Stimulated activated effector memory CD8-positive, alpha-beta T cell treated with anti-CD3 and anti-CD28 coated beads, Interleukin-12 subunit alpha, Interleukin-12 subunit beta, amount 100 ng/mL, for 72 hours (primary cell): ENCODE measurements at regions not wholly inside any gene's neighbourhood (a gene's known extent, or its start where the extent isn't known, plus 50 kb on each side); places are given as distances from the start of the nearest gene placed in this dataset.
"Not testable (repeated sequence)": the region's sequence is repeated elsewhere in the genome, so short reads cannot be mapped to it uniquely, and the experiment has no call there.

Experiments used
- ATAC-seq: fragments of 150-1000 bp; cut with Tn5 transposase; 2 replicates; pipeline ENCODE4 v1.10.0; 2021
- DNase-seq, 2 donors: peaks; one replicate each; pipeline ENCODE4 v3.0.0; 2021 to 2022; ENCODE audit warnings: low spot score in 2 of 2
- H3K27ac Mint-ChIP-seq: one replicate; pipeline ENCODE4 v1.8.0; 2022; ENCODE audit warnings: mild to moderate bottlenecking, mixed read lengths
- H3K36me3 Mint-ChIP-seq: one replicate; pipeline ENCODE4 v1.8.0; 2022; ENCODE audit warnings: mild to moderate bottlenecking, mixed read lengths
- H3K4me1 Mint-ChIP-seq: one replicate; pipeline ENCODE4 v1.8.0; 2022; ENCODE audit warnings: mixed read lengths
- H3K4me3 Mint-ChIP-seq: one replicate; pipeline ENCODE4 v1.8.0; 2022; ENCODE audit warnings: mild to moderate bottlenecking, mixed read lengths
- H3K9me3 Mint-ChIP-seq: one replicate; pipeline ENCODE4 v1.8.0; 2022; ENCODE audit warnings: mixed read lengths

DNA sequence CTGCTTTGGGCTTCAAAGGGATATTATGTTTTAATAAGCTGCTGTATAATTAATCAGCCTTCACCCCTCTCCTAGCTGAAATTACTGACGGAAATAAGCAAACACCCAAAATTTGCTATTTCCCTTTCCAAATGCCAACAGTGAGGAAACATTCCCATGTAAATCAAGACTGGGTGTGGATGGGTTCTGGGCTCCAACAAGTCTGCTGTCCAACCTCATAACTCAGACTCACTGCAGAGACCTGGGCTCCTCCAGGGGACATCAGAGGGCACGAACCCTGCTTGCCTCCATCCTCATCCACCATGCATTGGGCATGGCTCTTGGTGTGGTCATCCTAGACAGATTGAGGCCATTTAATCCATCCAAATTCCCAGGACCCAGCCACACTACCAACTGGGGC lies 173.7 kb downstream of the C1D start:
- H3K9me3 Mint-ChIP-seq: peaks cover 3% of the 10 kb centered on the region
- no peak overlapping the region for H3K27ac Mint-ChIP-seq
- ATAC-seq: no peak
- no peak overlapping the region for H3K4me3 Mint-ChIP-seq
- H3K4me1 Mint-ChIP-seq: no peaks in the 10 kb centered on the region
- no peak for DNase-seq
- H3K36me3 Mint-ChIP-seq: no peaks in the 10 kb centered on the region

DNA sequence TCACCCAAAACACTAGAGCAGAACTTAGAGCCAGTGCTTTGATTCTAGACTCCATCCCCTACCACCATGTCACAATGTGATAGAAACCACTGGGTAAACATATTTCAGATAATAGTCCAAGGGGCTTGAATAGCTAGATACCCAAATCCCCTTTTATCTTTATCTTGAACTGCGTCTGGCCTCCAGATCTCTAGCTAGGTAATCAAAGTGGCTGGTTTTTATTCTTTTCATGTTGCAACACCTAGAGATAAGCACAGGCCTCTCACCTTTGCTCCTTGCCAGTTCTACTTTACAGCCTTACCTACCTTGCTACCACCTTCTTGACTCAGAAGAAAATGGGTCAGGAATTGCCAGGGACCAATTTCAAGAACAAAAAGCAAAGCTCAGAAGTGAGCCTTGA lies 171.2 kb downstream of the C1D start:
- Mint-ChIP-seq H3K4me1 (no peaks in the 10 kb centered on the region), H3K27ac (no peak overlapping the region), H3K36me3 (no peaks in the 10 kb centered on the region), H3K9me3 (peaks cover 6% of the 10 kb centered on the region), H3K4me3 (no peak overlapping the region)
- no peak for DNase-seq
- ATAC-seq: no peak

GRCh38 chr2:67892339-67892846 lies 170.4 kb downstream of the C1D start:
- Mint-ChIP-seq H3K4me3 (no peak overlapping the region), H3K4me1 (no peaks in the 10 kb centered on the region), H3K9me3 (peaks cover 6% of the 10 kb centered on the region), H3K36me3 (no peaks in the 10 kb centered on the region), H3K27ac (no peak overlapping the region)
- no peak for ATAC-seq
- DNase-seq: no peak

GRCh38 chr2:67895227-67895941 lies 167.4 kb downstream of the C1D start:
- Mint-ChIP-seq H3K36me3 (no peaks in the 10 kb centered on the region), H3K27ac (no peak overlapping the region), H3K4me1 (no peaks in the 10 kb centered on the region), H3K4me3 (no peak overlapping the region), H3K9me3 (peaks cover 6% of the 10 kb centered on the region)
- ATAC-seq: no peak
- DNase-seq: no peak

GRCh38 chr2:67896076-67896475 lies 166.7 kb downstream of the C1D start:
- no peaks in the 10 kb centered on the region for H3K36me3 Mint-ChIP-seq
- DNase-seq (no peak), ATAC-seq (no peak)
- H3K4me3 Mint-ChIP-seq: no peak overlapping the region
- H3K9me3 Mint-ChIP-seq: peaks cover 6% of the 10 kb centered on the region
- no peaks in the 10 kb centered on the region for H3K4me1 Mint-ChIP-seq
- H3K27ac Mint-ChIP-seq: no peak overlapping the region

- no peaks in the 10 kb centered on the region for H3K4me1 Mint-ChIP-seq
- H3K4me3 Mint-ChIP-seq: no peak overlapping the region
- DNase-seq: no peak
- H3K9me3 Mint-ChIP-seq: peaks cover 6% of the 10 kb centered on the region
- H3K27ac Mint-ChIP-seq: no peak overlapping the region
- ATAC-seq: no peak
- no peaks in the 10 kb centered on the region for H3K36me3 Mint-ChIP-seq
These were observed 166.3 kb downstream of the C1D start for GRCh38 chr2:67896476-67896875.

- ATAC-seq (no peak), DNase-seq (no peak)
These were observed 164.2 kb downstream of the C1D start for GRCh38 chr2:67898595-67898994.

GRCh38 chr2:67899187-67899586 lies 163.6 kb downstream of the C1D start:
- peaks cover under 1% of the 10 kb centered on the region for H3K9me3 Mint-ChIP-seq
- no peak overlapping the region for H3K27ac Mint-ChIP-seq
- no peaks in the 10 kb centered on the region for H3K36me3 Mint-ChIP-seq
- DNase-seq: no peak
- no peaks in the 10 kb centered on the region for H3K4me1 Mint-ChIP-seq
- no peak overlapping the region for H3K4me3 Mint-ChIP-seq
- no peak for ATAC-seq

More at GRCh38 chr2:67898595-67898994, 164.2 kb downstream of the C1D start:
- Mint-ChIP-seq H3K4me3 (no peak overlapping the region), H3K4me1 (no peaks in the 10 kb centered on the region), H3K36me3 (no peaks in the 10 kb centered on the region), H3K9me3 (peaks cover 6% of the 10 kb centered on the region), H3K27ac (no peak overlapping the region)

DNA sequence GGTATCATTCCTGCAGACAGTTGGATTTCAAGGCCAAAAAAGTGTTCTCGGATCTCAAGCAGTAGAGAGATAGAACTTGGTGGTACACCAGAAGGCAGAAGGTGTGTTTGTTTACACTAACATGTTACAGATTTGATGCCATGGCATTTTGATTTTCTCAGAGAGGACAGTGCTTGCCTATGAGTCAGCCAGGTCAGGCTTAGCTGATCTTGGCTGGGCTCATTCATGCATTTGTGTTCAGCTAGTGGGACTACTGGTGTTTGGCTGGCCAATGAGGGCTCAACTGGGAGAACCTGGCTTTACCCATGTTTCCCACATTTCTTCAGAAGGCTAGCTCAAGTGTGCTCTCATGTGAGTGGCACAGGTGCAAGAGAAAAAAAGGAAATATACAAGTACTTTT lies 162.0 kb downstream of the C1D start:
- Mint-ChIP-seq H3K36me3 (no peaks in the 10 kb centered on the region), H3K9me3 (no peaks in the 10 kb centered on the region), H3K4me3 (no peak overlapping the region), H3K27ac (no peak overlapping the region), H3K4me1 (no peaks in the 10 kb centered on the region)
- no peak for DNase-seq
- no peak for ATAC-seq

- no peak overlapping the region for H3K27ac Mint-ChIP-seq
- no peak overlapping the region for H3K4me3 Mint-ChIP-seq
- H3K36me3 Mint-ChIP-seq: no peaks in the 10 kb centered on the region
- ATAC-seq (no peak), DNase-seq (no peak)
- no peaks in the 10 kb centered on the region for H3K4me1 Mint-ChIP-seq
- peaks cover 6% of the 10 kb centered on the region for H3K9me3 Mint-ChIP-seq
These were observed 158.2 kb downstream of the C1D start for GRCh38 chr2:67904566-67904965.

GRCh38 chr2:67904966-67905365 lies 157.8 kb downstream of the C1D start:
- Mint-ChIP-seq H3K36me3 (no peaks in the 10 kb centered on the region), H3K27ac (no peak overlapping the region), H3K9me3 (peaks cover 6% of the 10 kb centered on the region), H3K4me3 (no peak overlapping the region), H3K4me1 (no peaks in the 10 kb centered on the region)
- no peak for DNase-seq
- ATAC-seq: no peak

- H3K4me3 Mint-ChIP-seq, ATAC-seq, H3K27ac Mint-ChIP-seq, DNase-seq, H3K4me1 Mint-ChIP-seq, H3K36me3 Mint-ChIP-seq, H3K9me3 Mint-ChIP-seq: not testable (repeated sequence)
These were observed 156.3 kb downstream of the C1D start for GRCh38 chr2:67906547-67906946.

DNA sequence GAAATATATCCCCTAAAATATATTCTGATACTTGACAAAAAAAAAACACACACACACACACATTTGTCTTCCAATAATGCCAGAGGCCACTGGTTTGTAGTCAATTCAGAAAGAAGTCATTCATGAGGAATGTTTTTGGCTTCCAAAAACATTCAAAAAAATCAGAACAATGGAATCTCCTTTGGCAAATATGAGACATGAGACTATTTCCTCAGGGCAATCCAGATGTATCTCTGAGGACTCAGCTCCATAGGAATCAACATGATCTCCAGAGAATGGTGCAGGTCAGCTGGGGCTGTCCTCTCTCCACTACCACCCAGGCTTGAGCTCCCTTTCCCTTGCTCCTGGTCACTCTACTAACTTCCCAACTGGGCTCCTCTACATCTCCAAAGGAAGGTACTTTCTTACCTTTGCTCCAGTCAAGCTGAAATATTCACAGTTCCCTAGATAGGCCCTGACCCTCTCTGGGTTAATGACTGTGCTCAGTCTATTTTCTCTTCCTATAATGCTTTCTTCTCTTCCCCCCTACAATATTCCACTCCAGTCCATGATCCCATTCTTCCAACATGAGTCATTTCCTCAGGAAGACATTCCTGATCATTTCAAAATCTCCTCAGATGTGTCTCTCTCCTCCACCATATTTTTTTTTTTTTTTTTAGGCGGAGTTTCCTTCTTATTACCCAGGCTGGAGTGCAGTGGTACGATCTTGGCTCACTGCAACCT lies 145.3 kb downstream of the C1D start:
- Mint-ChIP-seq H3K4me3 (no peak overlapping the region), H3K27ac (no peak overlapping the region), H3K36me3 (no peaks in the 10 kb centered on the region), H3K9me3 (no peaks in the 10 kb centered on the region), H3K4me1 (no peaks in the 10 kb centered on the region)
- DNase-seq (no peak), ATAC-seq (no peak)

DNA sequence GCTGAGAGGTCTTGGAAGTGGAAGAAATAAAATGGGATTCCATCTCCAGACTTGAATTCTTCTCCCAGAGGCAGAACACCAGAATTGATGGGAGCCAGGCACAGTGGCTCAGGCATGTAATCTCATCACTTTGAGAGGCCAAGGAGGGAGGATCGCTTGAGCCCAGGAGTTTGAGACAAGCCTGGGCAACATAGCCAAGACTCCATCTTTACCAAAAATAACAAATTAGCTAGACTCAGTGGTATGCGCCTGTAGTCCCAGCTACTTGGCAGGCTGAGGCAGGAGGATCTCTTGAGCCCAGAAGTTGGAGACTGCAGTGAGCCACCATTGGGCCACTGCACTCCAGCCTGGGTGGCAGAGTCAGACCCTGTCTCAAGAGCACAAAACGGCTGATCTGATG lies 144.3 kb downstream of the C1D start:
- no peak for ATAC-seq
- Mint-ChIP-seq H3K4me1 (no peaks in the 10 kb centered on the region), H3K36me3 (no peaks in the 10 kb centered on the region), H3K27ac (no peak overlapping the region), H3K9me3 (no peaks in the 10 kb centered on the region), H3K4me3 (no peak overlapping the region)
- no peak for DNase-seq

DNA sequence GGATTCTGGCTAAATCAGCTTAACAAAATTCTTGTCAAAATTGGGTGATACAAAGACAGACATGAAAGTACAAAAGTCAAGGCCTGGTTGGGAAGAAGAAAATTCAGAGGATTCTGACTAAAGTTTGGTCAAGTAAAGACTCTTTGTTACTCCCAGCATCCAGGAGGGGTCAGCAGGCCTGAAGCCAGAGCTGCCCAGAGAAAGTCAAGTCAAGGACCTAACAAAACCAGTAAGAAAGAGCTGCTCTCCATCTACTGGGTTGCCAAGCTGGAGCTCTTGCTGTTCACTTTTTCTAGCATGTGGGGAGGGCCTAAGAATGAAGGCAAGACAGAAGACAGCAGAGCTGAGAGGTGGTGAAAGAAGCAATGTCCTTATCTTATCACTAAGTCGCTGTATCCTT lies 143.3 kb downstream of the C1D start:
- H3K9me3 Mint-ChIP-seq: no peaks in the 10 kb centered on the region
- DNase-seq: no peak
- no peak overlapping the region for H3K27ac Mint-ChIP-seq
- no peak overlapping the region for H3K4me3 Mint-ChIP-seq
- no peaks in the 10 kb centered on the region for H3K4me1 Mint-ChIP-seq
- H3K36me3 Mint-ChIP-seq: no peaks in the 10 kb centered on the region
- ATAC-seq: no peak

- Mint-ChIP-seq H3K27ac (no peak overlapping the region), H3K4me3 (no peak overlapping the region), H3K4me1 (no peaks in the 10 kb centered on the region), H3K36me3 (no peaks in the 10 kb centered on the region), H3K9me3 (no peaks in the 10 kb centered on the region)
- ATAC-seq (no peak), DNase-seq (no peak)
These were observed 140.6 kb downstream of the C1D start for GRCh38 chr2:67922080-67922785.
